Activated CD4-positive, alpha-beta T cell treated with anti-CD3 and anti-CD28 coated beads for 36 hours (primary cell): ENCODE measurements at regions not wholly inside any gene's neighbourhood (a gene's known extent, or its start where the extent isn't known, plus 50 kb on each side); places are given as distances from the start of the nearest gene placed in this dataset.

Experiments used
- ATAC-seq: fragments of 200-7000 bp; cut with Tn5 transposase; one replicate; pipeline ENCODE4 v1.10.0; 2021; ENCODE audit warnings: mild to moderate bottlenecking, moderate library complexity
- CTCF ChIA-PET: fragments of 350-600 bp; sonication (Branson Sonifier 250); formaldehyde crosslinking; loops from one replicate; lab custom pipeline; 2021; ENCODE audit warnings: antibody characterized with exemption; lab: Charles Lee
- POLR2A ChIA-PET: fragments of 350-600 bp; sonication (Branson Sonifier 250); formaldehyde crosslinking; loops from one replicate; lab custom pipeline; 2021; ENCODE audit warnings: antibody characterized with exemption, inconsistent platforms; lab: Charles Lee
- DNase-seq: peaks from one replicate; pipeline ENCODE4 v3.0.0-alpha.2; 2020
- H3K27ac Mint-ChIP-seq: one replicate; pipeline ENCODE4 v1.8.0; 2021; ENCODE audit warnings: mixed read lengths
- H3K27me3 Mint-ChIP-seq: one replicate; pipeline ENCODE4 v1.8.0; 2021; ENCODE audit warnings: mixed read lengths
- H3K36me3 Mint-ChIP-seq: one replicate; pipeline ENCODE4 v1.8.0; 2021; ENCODE audit warnings: low read depth, mixed read lengths
- H3K4me1 Mint-ChIP-seq: one replicate; pipeline ENCODE4 v1.8.0; 2021; ENCODE audit warnings: mixed read lengths
- H3K4me3 Mint-ChIP-seq: one replicate; pipeline ENCODE4 v1.8.0; 2021; ENCODE audit warnings: mild to moderate bottlenecking, moderate library complexity, mixed read lengths
- H3K9me3 Mint-ChIP-seq: one replicate; pipeline ENCODE4 v1.8.0; 2021; ENCODE audit warnings: low read depth, mixed read lengths
- intact Hi-C, 2 experiments: fragments of 100-400 bp; cut with DNase I in 1 of 2; cut with micrococcal nuclease in 1 of 2; formaldehyde crosslinking; loops; one replicate each; pipeline versions ENCODE4 v1.14.2 to v1.15.1; 2022 to 2024; cut with DNase I, micrococcal nuclease

DNA sequence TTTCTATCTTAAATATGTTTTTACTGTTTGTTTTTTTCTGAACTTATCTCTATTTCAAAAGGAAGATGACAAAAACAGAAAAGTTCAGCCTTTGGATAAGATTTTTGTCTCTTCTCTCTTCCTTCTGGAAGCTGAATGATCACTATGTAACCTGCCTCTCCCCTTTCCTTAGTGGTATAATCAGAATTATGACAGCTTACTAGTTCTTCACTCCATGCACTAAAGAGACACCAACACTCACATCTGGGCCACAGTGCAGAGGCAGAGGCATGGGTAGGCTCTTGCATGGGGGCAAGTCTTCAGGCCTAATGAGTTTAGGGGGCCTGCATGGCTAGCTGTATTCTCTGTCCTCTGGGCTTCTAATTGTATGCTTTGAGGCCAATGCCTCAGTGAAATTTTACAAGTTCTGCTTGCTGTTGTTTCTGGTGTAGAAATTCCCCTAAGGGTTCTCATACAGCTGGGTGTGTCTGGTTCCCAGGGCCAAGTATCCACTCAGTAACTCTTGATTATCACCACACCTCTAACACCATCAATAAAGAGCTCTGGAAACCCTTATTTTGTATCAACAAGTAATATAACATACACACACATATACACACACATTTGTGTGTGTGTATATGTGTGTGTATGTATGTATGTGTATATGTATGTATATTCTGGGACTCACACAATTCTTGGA is 96.8 kb upstream of the POM121L12 start:
- DNase-seq = no peak
- Mint-ChIP-seq H3K36me3 (no peaks in the 10 kb centered on the region), H3K27me3 (no peaks in the 10 kb centered on the region), H3K27ac (no peak overlapping the region), H3K9me3 (peaks cover 14% of the 10 kb centered on the region), H3K4me1 (no peaks in the 10 kb centered on the region), H3K4me3 (no peak overlapping the region)
- ATAC-seq = no peak
- CTCF ChIA-PET = no interaction called here
- intact Hi-C loops = no loop called here
- POLR2A ChIA-PET = no interaction called here

DNA sequence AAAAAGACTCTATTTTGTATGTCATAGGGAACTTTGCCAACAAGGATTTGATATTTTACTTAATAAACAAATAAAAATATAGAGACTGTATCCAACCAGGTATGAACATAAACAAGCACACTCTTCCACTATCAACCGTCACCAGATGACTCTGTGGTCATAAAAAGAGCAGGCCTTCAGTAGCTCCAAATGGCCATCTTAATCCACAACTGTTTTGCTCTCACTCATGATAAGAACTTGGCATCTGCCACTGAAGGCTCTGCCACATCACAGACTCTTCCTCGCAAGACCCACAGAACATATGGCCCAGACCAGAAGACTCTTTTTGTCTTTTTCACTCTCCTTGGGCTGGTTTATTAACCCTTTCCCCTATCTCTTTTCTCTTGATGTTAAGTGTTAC is 98.7 kb upstream of the POM121L12 start:
- ATAC-seq (no peak), DNase-seq (no peak)
- no peak overlapping the region for H3K4me3 Mint-ChIP-seq
- no peaks in the 10 kb centered on the region for H3K36me3 Mint-ChIP-seq
- ChIA-PET POLR2A (no interaction called here), CTCF (interaction anchor here (1.1 kb wide), 1 partner anchor 20 kb away, joined by 3 read pairs; no protein-coding TSS in a partner anchor)
- H3K9me3 Mint-ChIP-seq = peaks cover 27% of the 10 kb centered on the region
- H3K27ac Mint-ChIP-seq = no peak overlapping the region
- H3K4me1 Mint-ChIP-seq = no peaks in the 10 kb centered on the region
- intact Hi-C loops = no loop called here
- H3K27me3 Mint-ChIP-seq = no peaks in the 10 kb centered on the region

DNA sequence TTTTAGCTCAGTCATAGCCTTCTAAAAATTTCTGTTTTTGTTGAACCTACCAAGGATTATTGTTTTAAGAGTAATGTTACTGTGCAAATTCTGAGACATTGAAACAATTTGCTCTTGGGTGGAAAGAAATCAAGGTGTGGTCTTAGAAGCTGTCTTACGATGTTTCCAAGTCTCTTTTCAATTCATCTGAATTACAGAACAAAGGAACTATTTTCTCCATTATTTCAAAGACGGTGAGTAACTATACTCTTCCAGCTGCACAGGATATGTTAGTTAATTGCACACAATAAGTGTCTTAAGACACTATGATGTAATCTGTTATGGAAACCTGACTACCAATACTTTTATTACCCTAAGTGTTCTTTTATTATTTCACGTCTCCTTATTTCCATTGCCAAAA is 106.8 kb upstream of the POM121L12 start:
- H3K36me3 Mint-ChIP-seq = no peaks in the 10 kb centered on the region
- intact Hi-C loops = no loop called here
- H3K27ac Mint-ChIP-seq = no peak overlapping the region
- ChIA-PET CTCF (no interaction called here), POLR2A (no interaction called here)
- no peak for DNase-seq
- no peak for ATAC-seq
- peaks cover 18% of the 10 kb centered on the region for H3K9me3 Mint-ChIP-seq
- H3K27me3 Mint-ChIP-seq = no peaks in the 10 kb centered on the region
- no peaks in the 10 kb centered on the region for H3K4me1 Mint-ChIP-seq
- H3K4me3 Mint-ChIP-seq = no peak overlapping the region

DNA sequence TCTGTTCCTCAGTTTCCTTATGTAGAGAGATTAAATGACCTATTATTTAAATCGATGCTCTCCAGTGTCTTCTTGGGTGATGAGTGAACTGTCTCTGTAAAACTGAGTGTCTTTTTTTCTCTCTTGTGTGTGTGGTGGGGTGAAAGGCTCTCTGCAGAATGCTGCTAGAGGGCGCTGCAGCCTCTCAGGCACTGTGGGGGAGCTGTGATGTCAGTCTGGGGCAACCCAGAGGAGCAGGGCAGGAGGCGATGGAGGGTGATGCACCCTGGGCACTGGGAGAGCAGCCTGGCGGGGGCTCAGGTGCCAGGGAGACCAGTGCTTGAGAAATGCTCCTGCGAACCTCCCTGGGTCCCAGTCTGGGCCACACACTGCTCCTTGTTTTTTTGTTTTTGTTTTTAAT is 110.1 kb upstream of the POM121L12 start:
- Mint-ChIP-seq H3K27me3 (no peaks in the 10 kb centered on the region), H3K4me1 (no peaks in the 10 kb centered on the region), H3K36me3 (no peaks in the 10 kb centered on the region), H3K27ac (no peak overlapping the region), H3K4me3 (no peak overlapping the region), H3K9me3 (peaks cover 7% of the 10 kb centered on the region)
- ATAC-seq (no peak), DNase-seq (no peak)
- ChIA-PET POLR2A (no interaction called here), CTCF (no interaction called here)
- intact Hi-C loops = no loop called here

DNA sequence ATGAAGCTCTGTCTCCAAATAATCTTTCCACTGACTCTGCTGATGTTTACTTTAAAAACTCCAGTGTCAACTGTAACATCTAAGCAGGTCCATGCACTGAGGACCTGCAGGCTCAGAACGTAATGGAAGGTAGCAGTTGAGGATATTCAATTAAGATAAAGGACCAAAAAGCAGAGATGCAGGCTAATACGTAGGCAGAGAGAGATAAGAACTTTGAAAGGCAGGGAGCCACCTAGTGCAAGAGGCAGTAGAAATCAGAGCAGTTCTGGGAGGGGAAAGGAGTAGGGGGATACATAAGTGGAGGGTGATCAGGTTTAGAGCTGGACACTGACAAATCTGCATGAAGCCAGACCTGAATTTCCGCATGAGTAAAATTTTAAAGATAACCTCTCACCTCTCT is 114.5 kb upstream of the POM121L12 start:
- H3K9me3 Mint-ChIP-seq = peaks cover 12% of the 10 kb centered on the region
- ChIA-PET CTCF (no interaction called here), POLR2A (interaction anchor here (0.5 kb wide), 1 partner anchor 41 kb away, joined by 3 read pairs; no protein-coding TSS in a partner anchor)
- H3K27me3 Mint-ChIP-seq = no peaks in the 10 kb centered on the region
- intact Hi-C loops = no loop called here
- no peak overlapping the region for H3K27ac Mint-ChIP-seq
- no peaks in the 10 kb centered on the region for H3K36me3 Mint-ChIP-seq
- DNase-seq = no peak
- ATAC-seq = no peak
- no peaks in the 10 kb centered on the region for H3K4me1 Mint-ChIP-seq
- no peak overlapping the region for H3K4me3 Mint-ChIP-seq

DNA sequence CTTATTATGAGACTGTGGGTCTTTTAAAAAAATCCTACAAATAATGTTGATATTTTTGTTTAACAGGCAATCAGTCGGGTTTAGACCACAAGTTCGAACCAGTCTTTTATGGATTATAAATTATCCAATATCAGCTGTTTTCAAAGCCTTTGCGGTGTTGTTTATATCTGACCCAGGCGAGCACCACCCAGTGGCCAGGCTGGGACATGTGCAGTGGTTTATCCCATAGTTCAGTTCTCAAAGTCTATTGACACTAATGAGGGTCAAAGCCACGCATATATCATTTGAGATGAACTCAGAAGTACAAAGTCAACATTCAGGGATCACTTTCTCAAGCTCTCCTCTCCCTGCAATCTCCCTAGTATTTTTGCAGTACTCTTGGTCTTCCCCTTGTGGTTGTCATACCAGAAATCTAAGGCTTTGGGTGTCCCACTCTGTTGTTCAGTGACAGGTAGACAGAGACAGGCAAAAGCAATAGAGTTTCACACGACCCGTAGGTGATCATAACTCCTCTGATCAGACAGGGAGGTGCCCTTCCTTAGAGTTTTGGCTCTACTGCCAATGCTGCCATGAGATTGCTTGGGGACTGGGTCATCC is 117.4 kb upstream of the POM121L12 start:
- intact Hi-C loops = no loop called here
- ATAC-seq (no peak), DNase-seq (no peak)
- H3K4me3 Mint-ChIP-seq = no peak overlapping the region
- no peaks in the 10 kb centered on the region for H3K4me1 Mint-ChIP-seq
- H3K36me3 Mint-ChIP-seq = no peaks in the 10 kb centered on the region
- H3K27me3 Mint-ChIP-seq = no peaks in the 10 kb centered on the region
- ChIA-PET CTCF (no interaction called here), POLR2A (no interaction called here)
- H3K27ac Mint-ChIP-seq = no peak overlapping the region
- peaks cover 10% of the 10 kb centered on the region for H3K9me3 Mint-ChIP-seq

DNA sequence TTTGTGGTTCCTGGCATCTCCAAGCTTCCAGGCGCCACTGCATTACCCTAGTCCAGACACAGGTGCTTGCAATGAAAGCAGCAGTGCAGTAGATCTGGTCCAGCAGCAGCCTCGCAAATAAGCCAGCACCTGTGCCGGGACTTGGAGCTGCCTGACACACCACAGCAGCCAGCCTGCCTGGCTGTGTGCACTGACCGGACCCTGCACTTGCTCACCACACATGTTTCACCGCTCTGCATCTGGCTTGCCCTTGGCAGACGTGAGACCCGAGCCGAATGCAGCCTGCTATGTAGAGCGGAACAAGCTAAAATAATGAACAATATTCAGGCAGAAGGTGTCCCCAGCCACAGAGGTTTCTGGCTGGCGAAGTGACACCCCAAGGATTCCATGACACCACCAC is 123.6 kb upstream of the POM121L12 start:
- Mint-ChIP-seq H3K36me3 (no peaks in the 10 kb centered on the region), H3K27ac (no peak overlapping the region), H3K27me3 (no peaks in the 10 kb centered on the region), H3K4me3 (no peak overlapping the region), H3K4me1 (no peaks in the 10 kb centered on the region), H3K9me3 (peaks cover 8% of the 10 kb centered on the region)
- ChIA-PET CTCF (no interaction called here), POLR2A (no interaction called here)
- no peak for ATAC-seq
- intact Hi-C loops = no loop called here
- no peak for DNase-seq

DNA sequence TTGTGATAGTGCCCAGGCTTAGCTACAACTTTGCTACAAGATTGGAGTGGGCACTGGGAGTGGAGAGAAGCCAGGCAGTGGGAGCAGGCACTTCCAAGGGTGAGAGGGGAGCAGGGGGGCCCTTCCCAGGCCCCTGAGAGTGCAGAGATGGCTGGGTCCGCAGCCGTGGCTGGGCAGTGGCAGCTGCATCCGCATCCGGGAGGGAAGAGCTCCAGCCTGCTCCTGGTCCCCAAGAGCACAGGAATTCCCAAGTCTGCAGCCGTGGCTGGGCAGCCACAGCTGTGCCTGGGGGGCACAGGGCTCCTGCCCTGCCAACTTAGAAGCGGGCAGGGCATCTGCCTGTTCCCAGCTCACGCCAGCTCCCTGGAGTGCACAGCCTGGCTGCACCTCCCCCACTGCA is 124.1 kb upstream of the POM121L12 start:
- no peak overlapping the region for H3K4me3 Mint-ChIP-seq
- DNase-seq (no peak), ATAC-seq (no peak)
- H3K27ac Mint-ChIP-seq = no peak overlapping the region
- no peaks in the 10 kb centered on the region for H3K27me3 Mint-ChIP-seq
- H3K36me3 Mint-ChIP-seq = no peaks in the 10 kb centered on the region
- intact Hi-C loops = no loop called here
- H3K4me1 Mint-ChIP-seq = no peaks in the 10 kb centered on the region
- CTCF ChIA-PET = no interaction called here
- H3K9me3 Mint-ChIP-seq = peaks cover 8% of the 10 kb centered on the region
- POLR2A ChIA-PET = no interaction called here

DNA sequence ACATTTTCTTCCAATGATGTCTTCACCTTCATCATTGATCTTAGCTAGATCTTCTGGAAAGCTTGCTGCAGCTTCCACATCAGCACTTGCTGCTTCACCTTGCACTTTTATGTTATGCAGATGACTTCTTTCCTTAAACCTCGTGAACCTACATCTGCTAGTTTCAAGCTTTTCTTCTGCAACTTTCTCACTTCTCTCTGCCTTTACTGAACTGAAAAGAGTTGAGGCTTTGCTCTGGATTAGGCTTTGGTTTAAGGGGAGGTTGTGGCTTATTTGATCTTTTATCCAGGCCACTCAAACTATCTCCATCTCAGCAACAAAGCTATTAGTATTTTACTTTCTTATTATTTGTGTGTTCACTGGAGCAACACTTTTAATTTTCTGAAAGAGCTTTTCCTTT is 125.5 kb upstream of the POM121L12 start:
- Mint-ChIP-seq H3K36me3 (no peaks in the 10 kb centered on the region), H3K4me1 (no peaks in the 10 kb centered on the region), H3K27ac (no peak overlapping the region), H3K4me3 (no peak overlapping the region), H3K9me3 (peaks cover 8% of the 10 kb centered on the region), H3K27me3 (no peaks in the 10 kb centered on the region)
- intact Hi-C loops = no loop called here
- ChIA-PET CTCF (no interaction called here), POLR2A (no interaction called here)
- DNase-seq (no peak), ATAC-seq (no peak)

DNA sequence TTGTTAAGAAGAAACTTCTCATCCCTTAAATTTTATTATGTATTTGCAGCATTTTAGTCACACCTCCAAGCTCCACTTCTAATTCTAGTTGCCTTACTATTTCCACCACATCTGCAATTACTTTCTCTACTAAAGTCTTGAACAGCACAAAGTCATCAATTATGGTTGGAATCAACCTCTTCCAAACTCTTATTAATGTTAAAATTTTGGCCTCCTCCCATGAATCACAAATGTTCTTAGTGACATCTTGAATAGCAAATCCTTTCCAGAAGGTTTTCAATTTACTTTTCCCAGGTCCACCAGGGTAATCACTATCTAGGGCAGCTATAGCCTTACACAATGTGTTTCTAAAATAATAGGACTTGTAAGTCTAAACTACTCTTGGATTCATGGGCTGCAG is 126.3 kb upstream of the POM121L12 start:
- no peak for ATAC-seq
- ChIA-PET POLR2A (no interaction called here), CTCF (no interaction called here)
- intact Hi-C loops = no loop called here
- H3K4me1 Mint-ChIP-seq = no peaks in the 10 kb centered on the region
- no peaks in the 10 kb centered on the region for H3K36me3 Mint-ChIP-seq
- no peaks in the 10 kb centered on the region for H3K27me3 Mint-ChIP-seq
- H3K9me3 Mint-ChIP-seq = peaks cover 8% of the 10 kb centered on the region
- H3K27ac Mint-ChIP-seq = no peak overlapping the region
- H3K4me3 Mint-ChIP-seq = no peak overlapping the region
- DNase-seq = no peak

DNA sequence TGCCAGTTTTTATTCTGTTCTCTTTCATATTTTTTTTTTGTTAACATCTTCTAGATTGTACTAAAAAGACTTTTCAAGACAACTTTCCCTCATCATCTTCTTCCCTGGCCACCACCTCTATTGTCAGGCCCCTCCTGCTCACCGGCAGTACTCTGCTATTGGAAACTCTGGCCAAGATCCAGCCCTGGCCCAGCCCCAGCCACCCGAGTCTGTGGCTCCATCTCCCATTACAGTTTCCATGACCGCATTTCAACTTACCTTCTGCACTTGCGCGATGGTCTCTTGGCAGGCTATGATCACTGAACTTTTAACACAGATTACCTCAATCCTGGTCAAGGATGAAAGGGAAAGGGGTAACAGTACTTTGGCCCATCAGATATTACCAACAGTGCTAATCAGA is 137.7 kb upstream of the POM121L12 start:
- CTCF ChIA-PET = no interaction called here
- intact Hi-C loops = loop anchor here in 1 of 2 experiments (2.0 kb wide), 1 partner anchor 17 kb away; no protein-coding TSS in a partner anchor
- Mint-ChIP-seq H3K36me3 (no peaks in the 10 kb centered on the region), H3K9me3 (peaks cover 11% of the 10 kb centered on the region), H3K4me1 (no peaks in the 10 kb centered on the region), H3K27ac (no peak overlapping the region), H3K4me3 (no peak overlapping the region), H3K27me3 (no peaks in the 10 kb centered on the region)
- ATAC-seq (no peak), DNase-seq (no peak)
- POLR2A ChIA-PET = no interaction called here

DNA sequence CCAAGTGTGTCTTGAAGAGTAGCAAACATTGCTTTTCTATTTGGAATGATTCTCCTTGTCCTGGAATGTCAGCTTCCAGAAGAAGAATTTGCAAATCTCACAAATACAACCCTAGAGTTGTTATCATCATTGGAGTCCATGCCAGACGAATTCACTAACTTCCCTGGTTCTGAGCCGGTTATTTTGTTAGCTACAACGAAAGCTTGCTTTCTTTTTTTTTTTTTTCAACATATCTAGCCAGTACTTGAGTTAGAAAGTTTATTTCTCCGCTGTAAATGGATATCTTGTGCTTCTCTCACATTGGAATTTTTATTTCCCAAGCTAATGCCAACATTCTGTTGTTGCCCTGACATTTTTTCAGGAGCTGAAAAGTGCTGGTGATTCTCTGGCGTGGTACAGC is 138.1 kb upstream of the POM121L12 start:
- H3K36me3 Mint-ChIP-seq = no peaks in the 10 kb centered on the region
- H3K27me3 Mint-ChIP-seq = no peaks in the 10 kb centered on the region
- intact Hi-C loops = no loop called here
- H3K4me3 Mint-ChIP-seq = no peak overlapping the region
- POLR2A ChIA-PET = interaction anchor here (0.6 kb wide), 1 partner anchor 444 kb away, joined by 5 read pairs; no protein-coding TSS in a partner anchor
- no peaks in the 10 kb centered on the region for H3K4me1 Mint-ChIP-seq
- ATAC-seq (no peak), DNase-seq (no peak)
- CTCF ChIA-PET = no interaction called here
- H3K9me3 Mint-ChIP-seq = peaks cover 11% of the 10 kb centered on the region
- H3K27ac Mint-ChIP-seq = no peak overlapping the region
